ENCODE measurements at regions not wholly inside any gene's neighbourhood (a gene's known extent, or its start where the extent isn't known, plus 50 kb on each side); places are given as distances from the start of the nearest gene placed in this dataset.
"Not testable (repeated sequence)": the region's sequence is repeated elsewhere in the genome, so short reads cannot be mapped to it uniquely, and the experiment has no call there.

- intact Hi-C loops (cut with DNase I), result no loop called here
- no peak for DNase-seq (ENCODE audit: low spot score)
These were observed 453.6 kb downstream of the PDGFC start for GRCh38 chr4:156517956-156518355.

GRCh38 chr4:156517546-156517945 is 454.1 kb downstream of the PDGFC start:
- intact Hi-C loops (cut with DNase I), result no loop called here
- DNase-seq (ENCODE audit: low spot score), result no peak

DNA sequence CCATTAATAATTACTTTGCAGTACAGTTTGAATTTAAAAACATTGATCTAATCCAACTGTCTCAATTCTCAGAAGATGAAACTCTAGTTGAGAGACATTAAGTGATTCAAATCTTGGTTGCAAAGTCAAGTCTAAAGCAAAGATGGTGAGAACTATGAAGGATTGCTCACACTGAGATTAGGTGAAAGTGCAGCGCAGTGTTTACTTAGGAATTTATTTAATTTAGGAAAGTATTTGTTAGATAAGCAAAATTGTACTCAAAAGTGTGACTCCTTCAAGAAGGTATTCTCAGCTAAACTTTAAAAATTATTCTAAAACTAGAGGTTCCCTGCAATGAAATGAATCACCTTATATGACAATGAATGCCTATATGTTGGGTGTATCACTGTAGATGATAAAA is 454.9 kb downstream of the PDGFC start:
- intact Hi-C loops (cut with DNase I), result no loop called here
- no peak for DNase-seq (ENCODE audit: low spot score)

- no peak for DNase-seq (ENCODE audit: low spot score)
These were observed 456.3 kb downstream of the PDGFC start for GRCh38 chr4:156515295-156515694.

GRCh38 chr4:156512622-156513021 is 459.0 kb downstream of the PDGFC start:
- DNase-seq (ENCODE audit: low spot score), result no peak
- intact Hi-C loops (cut with DNase I), result no loop called here

More at GRCh38 chr4:156515295-156515694, 456.3 kb downstream of the PDGFC start:
- intact Hi-C loops (cut with DNase I), result no loop called here

DNA sequence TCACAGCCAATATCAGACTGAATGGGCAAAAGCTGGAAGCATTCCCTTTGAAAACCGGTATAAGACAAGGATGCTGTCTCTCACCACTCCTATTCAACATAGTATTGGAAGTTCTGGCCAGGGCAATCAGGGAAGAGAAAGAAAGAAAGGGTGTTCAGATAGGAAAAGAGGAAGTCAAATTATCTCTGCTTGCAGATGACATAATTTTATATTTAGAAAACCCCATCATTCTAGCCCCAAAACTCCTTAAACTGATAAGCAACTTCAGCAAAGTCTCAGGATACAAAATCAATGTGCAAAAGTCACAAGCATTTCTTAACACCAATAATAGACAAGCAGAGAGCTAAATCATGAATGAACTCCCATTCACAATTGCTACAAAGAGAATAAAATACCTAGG is 461.7 kb downstream of the PDGFC start:
- DNase-seq (ENCODE audit: low spot score); intact Hi-C loops (cut with DNase I): not testable (repeated sequence)

- DNase-seq (ENCODE audit: low spot score), result no peak
- intact Hi-C loops (cut with DNase I), result no loop called here
These were observed 466.2 kb downstream of the PDGFC start for GRCh38 chr4:156505341-156505955.

DNA sequence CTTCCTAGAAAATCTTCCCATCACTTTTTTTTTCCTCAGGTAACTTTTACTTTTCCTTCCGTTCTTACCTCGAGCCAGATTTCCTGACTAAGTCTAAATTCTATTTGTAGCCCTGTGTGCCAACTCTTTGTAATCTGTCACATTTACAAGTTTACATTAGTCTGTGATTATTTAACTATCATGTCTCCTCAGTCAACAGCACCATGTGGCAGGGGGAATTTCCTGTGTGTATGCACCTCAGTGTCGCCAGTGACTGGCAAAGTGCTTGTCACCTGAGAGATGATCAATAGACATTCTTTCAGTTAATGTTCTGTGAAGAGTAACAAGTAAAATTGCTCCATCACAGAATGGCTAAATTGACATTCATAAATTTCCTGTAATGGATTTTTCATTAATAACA is 468.5 kb downstream of the PDGFC start:
- DNase-seq (ENCODE audit: low spot score), result no peak
- intact Hi-C loops (cut with DNase I), result no loop called here

DNA sequence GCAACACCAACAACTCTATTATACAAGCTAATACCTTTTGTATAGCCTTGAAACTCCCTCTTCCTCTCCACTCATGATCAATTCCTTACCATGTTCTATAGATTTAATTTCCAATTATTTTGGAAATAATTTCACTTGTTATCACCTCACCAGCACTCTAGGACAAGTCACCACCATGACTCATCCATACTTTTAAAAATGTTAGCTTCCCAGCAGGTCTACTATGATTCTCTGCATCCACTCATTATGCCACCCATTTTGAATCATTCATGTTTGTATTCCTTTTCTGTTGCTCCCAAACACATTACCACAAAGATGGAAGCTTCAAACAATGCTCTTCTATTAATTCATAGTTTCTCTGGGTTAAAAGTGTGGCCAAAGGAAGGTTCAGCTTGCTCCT is 469.6 kb downstream of the PDGFC start:
- intact Hi-C loops (cut with DNase I), result no loop called here
- DNase-seq (ENCODE audit: low spot score), result no peak

- DNase-seq (ENCODE audit: low spot score), result no peak
- intact Hi-C loops (cut with DNase I), result no loop called here
These were observed 471.9 kb downstream of the PDGFC start for GRCh38 chr4:156499684-156500083.

DNA sequence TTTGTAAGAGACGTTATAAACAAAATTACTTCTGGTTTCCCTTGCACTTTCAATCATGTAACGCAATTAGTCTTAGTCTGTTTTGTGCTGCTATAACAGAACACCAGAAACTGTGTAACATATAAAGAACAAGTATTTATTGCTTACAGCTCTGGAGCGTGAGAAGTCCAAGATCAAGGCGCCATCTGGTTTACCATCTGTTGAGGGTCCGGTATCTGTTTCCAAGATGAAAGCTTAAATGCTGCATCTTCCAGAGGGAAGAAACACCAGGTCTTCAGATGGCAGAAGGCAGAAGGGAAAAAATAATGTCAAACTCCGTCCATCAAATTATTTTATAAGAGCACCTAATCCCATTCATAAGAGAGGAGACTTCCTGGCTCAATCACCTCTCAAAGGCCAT is 474.1 kb downstream of the PDGFC start:
- no peak for DNase-seq (ENCODE audit: low spot score)
- intact Hi-C loops (cut with DNase I), result no loop called here

GRCh38 chr4:156496797-156497196 is 474.8 kb downstream of the PDGFC start:
- DNase-seq (ENCODE audit: low spot score), result no peak
- intact Hi-C loops (cut with DNase I), result no loop called here

- no peak for DNase-seq (ENCODE audit: low spot score)
- intact Hi-C loops (cut with DNase I), result no loop called here
These were observed 475.8 kb downstream of the PDGFC start for GRCh38 chr4:156495836-156496235.

GRCh38 chr4:156495091-156495490 is 476.5 kb downstream of the PDGFC start:
- no peak for DNase-seq (ENCODE audit: low spot score)
- intact Hi-C loops (cut with DNase I), result no loop called here

GRCh38 chr4:156493858-156494257 is 477.7 kb downstream of the PDGFC start:
- intact Hi-C loops (cut with DNase I), result loop anchor here in 1 of 2 donors (1.0 kb wide), 1 partner anchor 26 kb away; no protein-coding TSS in a partner anchor

GRCh38 chr4:156487107-156487506 is 484.5 kb downstream of the PDGFC start:
- DNase-seq (ENCODE audit: low spot score), result no peak
- intact Hi-C loops (cut with DNase I), result loop anchor here in 1 of 2 donors (10.0 kb wide), 1 partner anchor 58 kb away; no protein-coding TSS in a partner anchor

More at GRCh38 chr4:156493858-156494257, 477.7 kb downstream of the PDGFC start:
- DNase-seq (ENCODE audit: low spot score), result no peak

GRCh38 chr4:156481845-156482244 is 489.8 kb downstream of the PDGFC start:
- intact Hi-C loops (cut with DNase I), result loop anchor here in 1 of 2 donors (10.0 kb wide), 1 partner anchor 63 kb away; no protein-coding TSS in a partner anchor
- no peak for DNase-seq (ENCODE audit: low spot score)

GRCh38 chr4:156477636-156478035 is 494.0 kb downstream of the PDGFC start:
- intact Hi-C loops (cut with DNase I), result loop anchor here in 1 of 2 donors (10.0 kb wide), 1 partner anchor 487 kb away; no protein-coding TSS in a partner anchor
- no peak for DNase-seq (ENCODE audit: low spot score)

DNA sequence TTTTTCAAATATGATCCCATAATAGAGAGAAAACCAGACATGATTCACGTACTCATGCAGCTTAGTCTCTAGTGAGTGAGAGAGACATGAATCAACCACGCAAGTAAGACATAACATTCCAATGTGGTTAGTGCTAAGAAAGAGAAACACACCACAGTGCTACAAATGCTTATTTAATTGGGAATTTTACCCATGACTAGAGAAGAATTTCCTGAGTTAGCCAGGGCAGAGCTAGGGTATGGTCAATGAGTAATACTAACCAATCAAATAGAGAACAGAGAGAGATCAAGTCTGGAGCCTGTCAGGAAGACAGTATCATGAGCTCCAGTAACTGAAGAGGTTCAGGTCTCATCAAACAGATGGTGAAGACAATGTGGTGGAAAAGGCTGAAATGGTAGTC is 495.2 kb downstream of the PDGFC start:
- DNase-seq (ENCODE audit: low spot score), result no peak
- intact Hi-C loops (cut with DNase I), result loop anchor here in 1 of 2 donors (10.0 kb wide), 1 partner anchor 488 kb away; no protein-coding TSS in a partner anchor

- intact Hi-C loops (cut with DNase I), result loop anchor here in 1 of 2 donors (10.0 kb wide), 1 partner anchor 489 kb away; no protein-coding TSS in a partner anchor
- DNase-seq (ENCODE audit: low spot score), result no peak
These were observed 496.3 kb downstream of the PDGFC start for GRCh38 chr4:156475322-156475721.

- intact Hi-C loops (cut with DNase I), result loop anchor here in 1 of 2 donors (10.0 kb wide), 1 partner anchor 492 kb away; no protein-coding TSS in a partner anchor
- no peak for DNase-seq (ENCODE audit: low spot score)
These were observed 498.4 kb downstream of the PDGFC start for GRCh38 chr4:156473151-156473550.

Measured in posterior vena cava (tissue), 2 donors.